COLO668 (cell line): ENCODE measurements at regions not wholly inside any gene's neighbourhood (a gene's known extent, or its start where the extent isn't known, plus 50 kb on each side); places are given as distances from the start of the nearest gene placed in this dataset.
"Not testable (repeated sequence)": the region's sequence is repeated elsewhere in the genome, so short reads cannot be mapped to it uniquely, and the experiment has no call there.

ENCODE experiments used
- DNase-seq: peaks from one replicate; lab custom pipeline; 2025; ENCODE audit not compliant: unreplicated experiment; lab: John Stamatoyannopoulos, UW

DNA sequence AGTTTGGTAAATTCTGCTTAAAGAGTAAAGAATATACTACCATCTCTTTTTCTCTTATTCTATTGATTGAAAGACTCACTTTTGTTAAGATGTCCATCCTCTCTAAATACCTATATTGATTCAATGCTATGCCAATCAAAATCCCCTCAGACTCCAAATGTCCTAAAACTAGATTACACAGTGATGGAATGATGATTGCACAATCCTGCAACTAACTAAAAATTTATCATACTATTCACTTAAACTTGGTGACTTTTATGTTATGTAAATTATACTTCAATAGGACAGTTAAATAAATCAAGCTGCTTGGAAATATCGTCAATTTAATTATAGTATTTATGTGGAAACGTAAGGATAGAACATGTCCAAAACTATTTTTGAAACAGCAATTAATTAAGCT is 2765.1 kb upstream of the PCDH20 start:
- no peak for DNase-seq

DNA sequence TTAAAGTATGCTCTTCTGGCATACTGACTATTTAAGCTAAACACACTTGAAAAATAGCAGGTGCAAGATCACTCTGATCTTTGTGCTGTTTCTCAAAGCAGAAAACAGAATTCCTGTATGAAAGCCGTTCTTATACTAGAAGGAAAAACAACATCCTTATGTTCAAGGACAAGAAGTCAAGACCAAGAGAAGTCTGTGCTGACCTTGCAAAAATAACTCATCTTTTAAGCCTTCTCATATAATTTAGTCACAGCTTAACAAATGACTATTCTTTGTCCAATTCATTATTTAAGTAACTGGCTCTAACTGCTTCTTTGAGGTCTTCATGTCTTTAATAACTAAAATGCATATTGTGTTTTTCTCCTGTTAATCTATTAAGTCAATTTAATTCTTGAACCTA is 2750.2 kb upstream of the PCDH20 start:
- DNase-seq: no peak

- DNase-seq: no peak
Measured at GRCh38 chr13:64164435-64164834, 2748.8 kb upstream of the PCDH20 start.

DNA sequence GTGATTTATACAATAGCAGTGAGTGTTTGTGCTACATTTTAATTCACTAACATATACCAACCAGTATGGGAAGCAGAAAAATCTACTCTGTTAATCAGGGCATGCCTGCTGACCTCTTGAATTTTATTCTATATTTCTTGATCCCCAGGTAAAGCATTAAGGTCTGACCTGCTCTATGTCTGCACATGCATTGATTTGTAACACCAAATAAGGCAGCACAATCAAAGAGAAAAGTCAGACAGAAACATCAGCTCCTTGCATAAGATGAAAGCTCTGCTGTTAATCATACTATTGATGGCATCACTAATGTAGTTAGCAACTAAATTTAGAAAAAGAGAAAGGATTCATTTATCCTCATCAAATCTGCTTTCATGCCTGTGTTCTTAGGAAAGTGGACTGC is 2744.8 kb upstream of the PCDH20 start:
- DNase-seq: no peak

- no peak for DNase-seq
Measured at GRCh38 chr13:64158908-64159307, 2743.3 kb upstream of the PCDH20 start.

GRCh38 chr13:64154514-64154913 is 2738.9 kb upstream of the PCDH20 start:
- DNase-seq: no peak

GRCh38 chr13:64130600-64130999 is 2715.0 kb upstream of the PCDH20 start:
- DNase-seq: no peak

DNA sequence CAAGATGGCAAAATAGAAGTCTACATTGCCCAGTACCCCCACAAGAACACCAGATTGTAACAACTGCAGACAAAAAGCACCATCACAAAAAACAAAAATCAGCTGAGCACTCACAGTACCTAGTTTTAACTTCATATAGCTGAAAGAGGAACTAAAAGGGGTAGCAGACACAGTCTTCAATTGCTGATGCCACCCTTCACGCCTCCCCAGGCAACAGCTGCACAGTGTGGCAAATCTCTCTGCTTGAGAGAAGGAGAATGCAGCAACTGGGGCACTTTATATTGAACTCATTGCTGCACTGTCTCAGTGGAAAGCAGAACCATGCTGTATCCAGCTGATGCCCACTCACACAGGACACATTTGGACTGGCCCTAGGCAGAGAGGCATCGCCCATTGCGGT is 2714.5 kb upstream of the PCDH20 start:
- no peak for DNase-seq

- no peak for DNase-seq
Measured at GRCh38 chr13:64127856-64128255, 2712.2 kb upstream of the PCDH20 start.

DNA sequence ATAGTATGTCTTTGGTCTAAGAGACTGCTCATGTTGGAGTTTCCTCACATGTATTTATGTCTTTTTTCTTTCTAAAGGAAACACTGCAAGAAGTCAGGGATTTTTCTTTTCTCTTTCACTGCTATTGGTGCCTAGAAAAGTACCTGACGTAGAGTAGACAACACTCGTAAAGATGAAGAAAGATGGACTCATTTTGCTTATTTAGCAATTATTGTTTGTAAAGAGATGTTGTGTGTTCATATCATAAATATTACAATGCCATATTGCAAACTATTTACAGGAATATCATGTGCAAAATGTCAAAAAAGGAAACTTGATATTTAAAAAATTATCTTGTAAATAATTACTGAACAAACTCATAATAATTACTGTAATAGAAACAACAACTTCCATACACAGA is 2711.5 kb upstream of the PCDH20 start:
- DNase-seq: no peak

DNA sequence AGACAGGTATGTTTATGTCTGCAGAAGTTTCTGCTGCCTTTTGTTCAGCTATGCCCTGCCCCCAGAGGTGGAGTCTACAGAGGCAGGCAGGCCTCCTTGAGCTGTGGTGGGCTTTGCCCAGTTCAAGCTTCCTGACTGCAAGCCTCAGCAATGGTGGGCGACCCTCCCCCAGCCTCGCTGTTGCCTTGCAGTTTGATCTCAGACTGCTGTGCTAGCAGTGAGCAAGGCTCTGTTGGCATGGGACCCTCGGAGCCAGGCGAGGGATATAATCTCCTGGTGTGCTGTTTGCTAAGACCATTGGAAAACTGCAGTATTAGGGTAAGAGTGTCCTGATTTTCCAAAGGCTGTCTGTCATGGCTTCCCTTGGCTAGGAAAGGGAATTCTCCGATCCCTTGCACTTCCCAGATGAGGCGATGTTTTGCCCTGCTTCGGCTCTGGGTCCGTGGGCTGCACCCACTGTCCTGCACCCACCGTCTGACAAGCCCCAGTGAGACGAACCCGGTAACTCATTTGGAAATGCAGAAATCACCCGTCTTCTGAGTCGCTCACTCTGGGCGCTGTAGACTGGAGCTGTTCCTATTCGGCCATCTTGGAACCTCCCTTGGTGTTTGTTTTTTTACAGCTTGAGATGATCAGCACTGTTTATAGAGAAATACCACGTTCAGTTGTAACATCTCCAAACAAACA is 2705.5 kb upstream of the PCDH20 start:
- not testable (repeated sequence) for DNase-seq

DNA sequence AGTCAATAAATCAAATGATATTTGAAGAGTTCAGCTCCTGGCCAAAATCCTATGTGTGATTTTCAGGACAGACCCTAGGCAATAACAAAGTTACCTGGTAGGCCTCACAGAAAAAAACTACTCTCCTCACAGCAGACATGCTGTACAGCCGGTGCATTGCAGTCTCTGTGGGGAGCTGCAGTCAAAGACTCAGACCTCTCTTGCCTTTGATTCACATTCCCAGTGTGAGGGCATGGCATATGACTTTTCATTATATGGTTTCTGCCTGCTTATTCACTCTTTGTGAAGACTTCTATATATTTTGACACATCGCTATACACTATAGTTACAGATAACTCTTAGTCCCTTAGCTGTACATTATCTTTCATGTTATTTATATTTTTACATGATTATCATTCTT is 2684.3 kb upstream of the PCDH20 start:
- DNase-seq: no peak

DNA sequence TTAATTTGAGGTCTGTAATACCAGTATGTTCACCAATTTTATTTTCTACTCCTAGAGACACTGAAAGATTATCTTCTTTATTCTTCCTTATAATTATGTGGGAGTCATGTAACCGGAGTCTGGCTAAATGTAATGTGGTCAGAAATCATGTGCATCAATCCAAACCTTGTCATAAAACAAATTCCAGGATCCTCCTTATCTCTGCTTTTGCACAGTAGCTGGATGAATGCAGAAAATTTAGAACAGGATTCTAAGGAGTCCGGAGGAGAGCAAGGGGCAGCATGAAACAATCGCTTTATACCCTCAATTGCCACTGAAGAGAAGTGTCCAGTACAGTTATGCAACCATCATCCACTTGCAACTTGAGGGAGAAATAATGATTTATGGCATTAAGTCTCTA is 2674.7 kb upstream of the PCDH20 start:
- DNase-seq: no peak

DNA sequence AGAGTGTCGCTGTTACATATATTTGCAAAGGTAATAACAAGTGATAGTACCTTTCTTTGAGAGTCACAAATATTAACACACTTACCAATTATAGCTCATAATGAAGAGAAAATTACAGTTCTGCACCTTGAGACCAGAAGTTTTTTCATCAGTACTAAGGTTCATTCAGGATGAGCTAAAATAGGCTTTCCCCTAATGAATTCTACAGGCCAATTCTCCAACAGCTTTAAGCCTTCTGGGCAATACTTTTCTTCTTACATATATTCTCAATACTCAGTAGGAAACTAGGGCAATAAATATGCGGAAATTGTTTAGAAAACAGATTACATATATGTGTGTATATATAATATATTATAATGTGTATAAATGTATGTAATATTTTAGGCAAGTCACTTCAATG is 2672.8 kb upstream of the PCDH20 start:
- DNase-seq: no peak

- DNase-seq: no peak
Measured at GRCh38 chr13:64087624-64088023, 2672.0 kb upstream of the PCDH20 start.

DNA sequence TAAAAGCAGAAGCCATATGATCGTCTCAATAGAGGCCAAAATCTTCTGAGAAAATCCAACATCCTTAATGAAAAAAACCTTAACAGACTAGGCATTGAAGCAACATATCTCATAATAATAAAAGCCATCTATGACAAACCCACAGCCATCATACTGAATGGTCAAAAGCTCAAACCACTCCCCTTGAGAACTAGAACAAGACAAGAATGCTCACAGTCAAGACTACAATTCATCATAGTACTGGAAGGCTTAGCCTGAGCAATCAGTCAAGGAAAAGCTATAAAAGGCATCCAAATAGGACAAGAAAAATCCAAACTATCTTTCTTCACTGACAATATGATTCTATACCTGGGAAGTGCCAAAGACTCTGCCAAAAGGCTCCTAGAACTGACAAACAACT is 2668.2 kb upstream of the PCDH20 start:
- DNase-seq: no peak

DNA sequence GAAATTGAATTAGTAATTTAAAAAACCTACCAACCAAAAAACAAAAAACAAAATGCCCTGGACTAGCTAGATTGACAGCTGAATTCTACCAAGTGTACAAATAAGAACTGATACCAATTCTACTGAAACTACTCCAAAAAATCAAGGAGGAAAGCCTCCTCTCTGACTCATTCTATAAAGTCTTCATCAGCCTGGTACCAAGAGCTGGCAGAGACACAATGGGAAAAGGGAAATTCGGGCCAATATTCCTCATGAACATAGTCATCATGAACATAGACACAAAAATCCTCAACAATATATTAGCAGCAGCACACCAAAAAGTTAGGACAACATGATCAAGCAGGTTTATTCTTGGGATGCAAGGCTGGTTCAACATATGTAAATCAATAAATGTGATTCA is 2667.7 kb upstream of the PCDH20 start:
- no peak for DNase-seq

GRCh38 chr13:64078480-64078936 is 2662.9 kb upstream of the PCDH20 start:
- no peak for DNase-seq

DNA sequence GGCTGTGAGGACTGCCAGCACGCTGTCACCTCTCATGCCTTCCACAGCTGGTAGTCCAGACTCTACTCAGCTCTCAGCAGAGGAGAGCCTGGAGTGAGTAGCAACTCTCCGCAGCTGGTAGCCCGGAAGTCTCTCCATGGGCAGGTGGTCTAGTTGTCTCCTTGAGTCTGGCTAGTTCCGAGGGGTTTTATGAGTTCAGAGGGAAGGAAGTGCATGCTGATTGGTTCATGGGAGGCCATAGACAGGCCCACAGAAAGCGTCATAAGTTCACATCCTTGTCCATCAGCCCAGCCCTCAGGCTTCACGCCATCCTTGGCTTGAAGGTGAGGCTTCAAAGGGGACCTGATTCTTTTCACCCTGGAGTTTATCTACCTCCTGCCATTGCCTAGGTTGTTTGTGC is 2662.4 kb upstream of the PCDH20 start:
- no peak for DNase-seq

GRCh38 chr13:64077132-64077835 is 2661.6 kb upstream of the PCDH20 start:
- DNase-seq: not testable (repeated sequence)

- no peak for DNase-seq
Measured at GRCh38 chr13:64075543-64076271, 2660.1 kb upstream of the PCDH20 start.

- DNase-seq: no peak
Measured at GRCh38 chr13:64074971-64075474, 2659.4 kb upstream of the PCDH20 start.
